ENCODE measurements at regions not wholly inside any gene's neighbourhood (a gene's known extent, or its start where the extent isn't known, plus 50 kb on each side); places are given as distances from the start of the nearest gene placed in this dataset.

DNA sequence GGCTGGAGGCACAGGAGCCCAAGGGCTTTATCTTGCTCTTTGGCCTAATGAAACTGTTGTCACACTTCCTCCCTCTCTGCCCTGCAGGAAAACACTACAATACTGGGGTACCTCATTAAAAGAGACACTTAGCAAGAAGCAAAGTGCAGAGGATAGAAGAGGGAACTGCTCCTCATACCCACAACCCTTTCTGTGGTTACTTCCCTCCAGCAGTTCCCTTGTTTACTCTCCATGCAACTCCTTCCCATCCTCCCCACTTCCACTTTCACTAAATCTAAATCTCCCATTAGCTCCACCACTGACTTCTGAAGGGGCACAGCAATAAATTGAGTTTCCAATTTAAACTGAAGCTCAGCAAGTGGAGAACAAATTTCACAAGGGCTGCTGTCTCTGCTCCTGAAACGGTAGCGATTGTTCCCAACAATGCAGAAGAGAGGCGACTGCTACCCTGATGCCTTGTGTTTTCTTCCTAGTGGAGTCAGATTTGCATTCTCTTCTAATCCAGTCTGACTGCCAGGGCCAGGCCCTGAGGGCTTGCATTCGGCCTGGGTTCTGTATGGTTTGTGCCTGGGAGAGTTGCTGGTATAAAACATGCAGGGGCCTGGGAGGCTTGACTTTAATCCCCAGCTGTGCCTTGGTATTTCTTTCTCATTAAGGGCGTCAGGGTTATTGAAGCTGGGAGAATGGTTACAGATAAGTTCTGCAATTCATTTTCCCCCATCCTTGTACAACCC lies 454.7 kb downstream of the TFAP2B start:
- TF ChIP-seq CTCF (IDR thresholded peaks at IDR 0.05) (no peak), POLR2A (IDR thresholded peaks at IDR 0.05) (no peak), POLR2AphosphoS5 (IDR thresholded peaks at IDR 0.05; ENCODE audit: insufficient read depth in 1 of 2, low read depth in 1 of 2) (no peak)

Data from vagina (tissue), 2 donors.